ENCODE measurements at regions not wholly inside any gene's neighbourhood (a gene's known extent, or its start where the extent isn't known, plus 50 kb on each side); places are given as distances from the start of the nearest gene placed in this dataset.
A peak's percentile ranks its signal among the peaks of the same experiment; 100 is the strongest.

GRCh38 chr14:101075801-101076413 lies 172.4 kb upstream of the RTL1 start:
- intact Hi-C loops (cut with DNase I), result no loop called here
- no peak for TF ChIP-seq POLR2AphosphoS5 (IDR thresholded peaks at IDR 0.05)
- TF ChIP-seq POLR2A (IDR thresholded peaks at IDR 0.05; ENCODE audit: low read depth), result no peak
- TF ChIP-seq EP300 (IDR thresholded peaks at IDR 0.05), result no peak
- no peak for TF ChIP-seq CTCF (IDR thresholded peaks at IDR 0.05)
- no peak overlapping the region for H3K4me3 ChIP-seq
- peak; percentile 80 for DNase-seq (ENCODE audit: extremely low spot score)
- H3K27me3 ChIP-seq, result peaks cover 0 to 77% (median 17%) of the 10 kb centered on the region in 4 donors
- no peaks in the 10 kb centered on the region for H3K9me3 ChIP-seq
- no peak overlapping the region for H3K27ac ChIP-seq (replicated peaks in 1 of 4)
- H3K36me3 ChIP-seq, result no peaks in the 10 kb centered on the region
- 82% methylated on average over 11 of the region's 15 CpGs for WGBS
- H3K4me1 ChIP-seq, result peaks cover 3 to 15% (median 10%) of the 10 kb centered on the region in 4 donors

GRCh38 chr14:101076451-101077198 lies 173.1 kb upstream of the RTL1 start:
- WGBS, result 81% methylated on average over 19 of the region's 29 CpGs
- intact Hi-C loops (cut with DNase I), result no loop called here
- Histone ChIP-seq H3K9me3 (no peaks in the 10 kb centered on the region), H3K27ac (replicated peaks in 1 of 4) (no peak overlapping the region), H3K36me3 (no peaks in the 10 kb centered on the region), H3K4me1 (peaks cover 3 to 15% (median 10%) of the 10 kb centered on the region in 4 donors), H3K4me3 (no peak overlapping the region), H3K27me3 (peaks cover 0 to 71% (median 17%) of the 10 kb centered on the region in 4 donors)
- TF ChIP-seq EP300 (IDR thresholded peaks at IDR 0.05) (no peak), POLR2AphosphoS5 (IDR thresholded peaks at IDR 0.05) (no peak), CTCF (IDR thresholded peaks at IDR 0.05) (no peak)
- peak; percentile 62 for DNase-seq (ENCODE audit: extremely low spot score)

- peaks cover 0 to 71% (median 17%) of the 10 kb centered on the region in 4 donors for H3K27me3 ChIP-seq
- H3K4me1 ChIP-seq, result peaks cover 3 to 15% (median 10%) of the 10 kb centered on the region in 4 donors
- no peaks in the 10 kb centered on the region for H3K9me3 ChIP-seq
- intact Hi-C loops (cut with DNase I), result no loop called here
- peak; percentile 42 for DNase-seq (ENCODE audit: extremely low spot score)
- no peak for TF ChIP-seq POLR2AphosphoS5 (IDR thresholded peaks at IDR 0.05)
- WGBS, result 3% methylated on average over 13 of the region's 38 CpGs
- no peaks in the 10 kb centered on the region for H3K36me3 ChIP-seq
- H3K4me3 ChIP-seq, result peak overlapping the region in 3 of 4 donors; percentile 5 to 21 (median 20)
- H3K27ac ChIP-seq (replicated peaks in 1 of 4), result no peak overlapping the region
These were observed 174.1 kb upstream of the RTL1 start for GRCh38 chr14:101077481-101078074.

GRCh38 chr14:101078170-101078891 lies 174.8 kb upstream of the RTL1 start:
- Histone ChIP-seq H3K9me3 (peaks cover 0 to 2% (median 0%) of the 10 kb centered on the region in 4 donors), H3K4me1 (peaks cover 3 to 15% (median 10%) of the 10 kb centered on the region in 4 donors), H3K27ac (replicated peaks in 1 of 4) (no peak overlapping the region), H3K27me3 (peaks cover 0 to 73% (median 17%) of the 10 kb centered on the region in 4 donors), H3K4me3 (no peak overlapping the region), H3K36me3 (no peaks in the 10 kb centered on the region)
- WGBS, result 80% methylated on average over 5 of the region's 8 CpGs
- intact Hi-C loops (cut with DNase I), result no loop called here
- TF ChIP-seq CTCF (IDR thresholded peaks at IDR 0.05) (no peak), POLR2A (IDR thresholded peaks at IDR 0.05; ENCODE audit: low read depth) (no peak), EP300 (IDR thresholded peaks at IDR 0.05) (no peak), POLR2AphosphoS5 (IDR thresholded peaks at IDR 0.05) (no peak)
- DNase-seq (ENCODE audit: extremely low spot score), result peak; percentile 87

DNA sequence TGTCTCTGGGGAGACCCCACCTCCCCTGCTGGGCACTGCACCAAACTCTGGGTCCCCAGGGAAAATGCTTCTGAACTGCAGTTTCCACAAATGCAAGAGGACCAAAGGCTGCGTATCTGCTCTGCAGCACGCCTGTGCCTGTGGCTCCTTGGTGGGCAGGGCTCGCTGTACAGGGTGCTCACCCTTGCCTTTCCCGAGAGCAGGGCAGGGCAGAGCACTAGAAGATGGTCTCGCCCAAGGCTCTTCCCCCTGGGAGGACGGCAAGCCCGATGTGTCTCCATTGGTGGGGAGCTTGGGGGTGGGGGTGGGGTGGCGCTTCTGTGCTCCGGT lies 175.3 kb upstream of the RTL1 start:
- no peak for DNase-seq (ENCODE audit: extremely low spot score)
- H3K4me1 ChIP-seq, result peaks cover 3 to 15% (median 10%) of the 10 kb centered on the region in 4 donors
- TF ChIP-seq CTCF (IDR thresholded peaks at IDR 0.05) (no peak), POLR2AphosphoS5 (IDR thresholded peaks at IDR 0.05) (no peak), EP300 (IDR thresholded peaks at IDR 0.05) (no peak), POLR2A (IDR thresholded peaks at IDR 0.05; ENCODE audit: low read depth) (no peak)
- H3K27me3 ChIP-seq, result peaks cover 0 to 76% (median 17%) of the 10 kb centered on the region in 4 donors
- WGBS, result 85% methylated on average over 7 of the region's 9 CpGs
- H3K4me3 ChIP-seq, result no peak overlapping the region
- peaks cover 0 to 7% (median 0%) of the 10 kb centered on the region in 4 donors for H3K9me3 ChIP-seq
- H3K36me3 ChIP-seq, result no peaks in the 10 kb centered on the region
- H3K27ac ChIP-seq (replicated peaks in 1 of 4), result no peak overlapping the region
- intact Hi-C loops (cut with DNase I), result no loop called here
